ENCODE measurements at regions not wholly inside any gene's neighbourhood (a gene's known extent, or its start where the extent isn't known, plus 50 kb on each side); places are given as distances from the start of the nearest gene placed in this dataset.

- FAIRE-seq (no peak), DNase-seq (ENCODE audit: insufficient read length, low spot score) (no peak)
- no peak for TF ChIP-seq PAX5 (IDR thresholded peaks at IDR 0.05; ENCODE audit: insufficient read depth, low read length, severe bottlenecking)
- no peak for TF ChIP-seq POU2F2 (IDR thresholded peaks at IDR 0.05; ENCODE audit: low read depth, low read length)
- no peak for TF ChIP-seq POLR2A (IDR thresholded peaks at IDR 0.05; ENCODE audit: low read depth, low read length)
- TF ChIP-seq POLR2AphosphoS5 (IDR thresholded peaks at IDR 0.05; ENCODE audit: low read depth, low read length): no peak
- TF ChIP-seq TAF1 (IDR thresholded peaks at IDR 0.05; ENCODE audit: low read depth, low read length): no peak
- no peak for TF ChIP-seq SPI1 (IDR thresholded peaks at IDR 0.05; ENCODE audit: low read depth, low read length)
Measured at GRCh38 chr12:30514666-30515065, 181.0 kb downstream of the IPO8 start.

- TF ChIP-seq TAF1 (IDR thresholded peaks at IDR 0.05; ENCODE audit: low read depth, low read length): no peak
- no peak for TF ChIP-seq PAX5 (IDR thresholded peaks at IDR 0.05; ENCODE audit: insufficient read depth, low read length, severe bottlenecking)
- TF ChIP-seq POLR2AphosphoS5 (IDR thresholded peaks at IDR 0.05; ENCODE audit: low read depth, low read length): no peak
- TF ChIP-seq SPI1 (IDR thresholded peaks at IDR 0.05; ENCODE audit: low read depth, low read length): no peak
- TF ChIP-seq POU2F2 (IDR thresholded peaks at IDR 0.05; ENCODE audit: low read depth, low read length): no peak
- DNase-seq (ENCODE audit: insufficient read length, low spot score) (no peak), FAIRE-seq (no peak)
Measured at GRCh38 chr12:30508205-30508967, 187.3 kb downstream of the IPO8 start.

GRCh38 chr12:30507576-30507975 lies 188.1 kb downstream of the IPO8 start:
- TF ChIP-seq POLR2A (IDR thresholded peaks at IDR 0.05; ENCODE audit: low read depth, low read length): no peak
- TF ChIP-seq POLR2AphosphoS5 (IDR thresholded peaks at IDR 0.05; ENCODE audit: low read depth, low read length): no peak
- TF ChIP-seq TAF1 (IDR thresholded peaks at IDR 0.05; ENCODE audit: low read depth, low read length): no peak
- TF ChIP-seq POU2F2 (IDR thresholded peaks at IDR 0.05; ENCODE audit: low read depth, low read length): no peak
- no peak for TF ChIP-seq SPI1 (IDR thresholded peaks at IDR 0.05; ENCODE audit: low read depth, low read length)
- no peak for TF ChIP-seq PAX5 (IDR thresholded peaks at IDR 0.05; ENCODE audit: insufficient read depth, low read length, severe bottlenecking)
- DNase-seq (ENCODE audit: insufficient read length, low spot score): no peak
- no peak for FAIRE-seq

- FAIRE-seq (no peak), DNase-seq (ENCODE audit: insufficient read length, low spot score) (no peak)
- TF ChIP-seq SPI1 (IDR thresholded peaks at IDR 0.05; ENCODE audit: low read depth, low read length) (no peak), POU2F2 (IDR thresholded peaks at IDR 0.05; ENCODE audit: low read depth, low read length) (no peak), POLR2A (IDR thresholded peaks at IDR 0.05; ENCODE audit: low read depth, low read length) (no peak), PAX5 (IDR thresholded peaks at IDR 0.05; ENCODE audit: insufficient read depth, low read length, severe bottlenecking) (no peak), POLR2AphosphoS5 (IDR thresholded peaks at IDR 0.05; ENCODE audit: low read depth, low read length) (no peak), TAF1 (IDR thresholded peaks at IDR 0.05; ENCODE audit: low read depth, low read length) (no peak)
Measured at GRCh38 chr12:30506411-30506810, 189.3 kb downstream of the IPO8 start.

GRCh38 chr12:30501718-30502117 lies 194.0 kb downstream of the IPO8 start:
- FAIRE-seq: no peak
- DNase-seq (ENCODE audit: insufficient read length, low spot score): no peak
- TF ChIP-seq PAX5 (IDR thresholded peaks at IDR 0.05; ENCODE audit: insufficient read depth, low read length, severe bottlenecking) (no peak), POLR2AphosphoS5 (IDR thresholded peaks at IDR 0.05; ENCODE audit: low read depth, low read length) (no peak), TAF1 (IDR thresholded peaks at IDR 0.05; ENCODE audit: low read depth, low read length) (no peak), POU2F2 (IDR thresholded peaks at IDR 0.05; ENCODE audit: low read depth, low read length) (no peak), POLR2A (IDR thresholded peaks at IDR 0.05; ENCODE audit: low read depth, low read length) (no peak), SPI1 (IDR thresholded peaks at IDR 0.05; ENCODE audit: low read depth, low read length) (no peak)

- no peak for TF ChIP-seq PAX5 (IDR thresholded peaks at IDR 0.05; ENCODE audit: insufficient read depth, low read length, severe bottlenecking)
- TF ChIP-seq POU2F2 (IDR thresholded peaks at IDR 0.05; ENCODE audit: low read depth, low read length): no peak
- no peak for TF ChIP-seq SPI1 (IDR thresholded peaks at IDR 0.05; ENCODE audit: low read depth, low read length)
- TF ChIP-seq TAF1 (IDR thresholded peaks at IDR 0.05; ENCODE audit: low read depth, low read length): no peak
- no peak for TF ChIP-seq POLR2A (IDR thresholded peaks at IDR 0.05; ENCODE audit: low read depth, low read length)
- TF ChIP-seq POLR2AphosphoS5 (IDR thresholded peaks at IDR 0.05; ENCODE audit: low read depth, low read length): no peak
Measured at GRCh38 chr12:30500532-30500931, 195.1 kb downstream of the IPO8 start.

GRCh38 chr12:30485230-30485890 lies 210.3 kb downstream of the IPO8 start:
- no peak for TF ChIP-seq SPI1 (IDR thresholded peaks at IDR 0.05; ENCODE audit: low read depth, low read length)
- TF ChIP-seq TAF1 (IDR thresholded peaks at IDR 0.05; ENCODE audit: low read depth, low read length): no peak
- no peak for TF ChIP-seq POU2F2 (IDR thresholded peaks at IDR 0.05; ENCODE audit: low read depth, low read length)
- TF ChIP-seq PAX5 (IDR thresholded peaks at IDR 0.05; ENCODE audit: insufficient read depth, low read length, severe bottlenecking): no peak
- TF ChIP-seq POLR2A (IDR thresholded peaks at IDR 0.05; ENCODE audit: low read depth, low read length): no peak
- no peak for TF ChIP-seq POLR2AphosphoS5 (IDR thresholded peaks at IDR 0.05; ENCODE audit: low read depth, low read length)
- no peak for FAIRE-seq
- DNase-seq (ENCODE audit: insufficient read length, low spot score): no peak

More at GRCh38 chr12:30500532-30500931, 195.1 kb downstream of the IPO8 start:
- DNase-seq (ENCODE audit: insufficient read length, low spot score) (no peak), FAIRE-seq (no peak)

- no peak for FAIRE-seq
- TF ChIP-seq PAX5 (IDR thresholded peaks at IDR 0.05; ENCODE audit: insufficient read depth, low read length, severe bottlenecking) (no peak), TAF1 (IDR thresholded peaks at IDR 0.05; ENCODE audit: low read depth, low read length) (no peak), POLR2AphosphoS5 (IDR thresholded peaks at IDR 0.05; ENCODE audit: low read depth, low read length) (no peak), POU2F2 (IDR thresholded peaks at IDR 0.05; ENCODE audit: low read depth, low read length) (no peak), SPI1 (IDR thresholded peaks at IDR 0.05; ENCODE audit: low read depth, low read length) (no peak), POLR2A (IDR thresholded peaks at IDR 0.05; ENCODE audit: low read depth, low read length) (no peak)
Measured at GRCh38 chr12:30484658-30485057, 211.0 kb downstream of the IPO8 start.

GRCh38 chr12:30482650-30483049 lies 213.0 kb downstream of the IPO8 start:
- FAIRE-seq (no peak), DNase-seq (ENCODE audit: insufficient read length, low spot score) (no peak)
- no peak for TF ChIP-seq PAX5 (IDR thresholded peaks at IDR 0.05; ENCODE audit: insufficient read depth, low read length, severe bottlenecking)
- TF ChIP-seq POU2F2 (IDR thresholded peaks at IDR 0.05; ENCODE audit: low read depth, low read length): no peak
- TF ChIP-seq POLR2A (IDR thresholded peaks at IDR 0.05; ENCODE audit: low read depth, low read length): no peak
- no peak for TF ChIP-seq SPI1 (IDR thresholded peaks at IDR 0.05; ENCODE audit: low read depth, low read length)
- no peak for TF ChIP-seq POLR2AphosphoS5 (IDR thresholded peaks at IDR 0.05; ENCODE audit: low read depth, low read length)
- no peak for TF ChIP-seq TAF1 (IDR thresholded peaks at IDR 0.05; ENCODE audit: low read depth, low read length)

More at GRCh38 chr12:30484658-30485057, 211.0 kb downstream of the IPO8 start:
- no peak for DNase-seq (ENCODE audit: insufficient read length, low spot score)

Data from GM12891 (cell line).